ENCODE measurements at regions not wholly inside any gene's neighbourhood (a gene's known extent, or its start where the extent isn't known, plus 50 kb on each side); places are given as distances from the start of the nearest gene placed in this dataset.

DNA sequence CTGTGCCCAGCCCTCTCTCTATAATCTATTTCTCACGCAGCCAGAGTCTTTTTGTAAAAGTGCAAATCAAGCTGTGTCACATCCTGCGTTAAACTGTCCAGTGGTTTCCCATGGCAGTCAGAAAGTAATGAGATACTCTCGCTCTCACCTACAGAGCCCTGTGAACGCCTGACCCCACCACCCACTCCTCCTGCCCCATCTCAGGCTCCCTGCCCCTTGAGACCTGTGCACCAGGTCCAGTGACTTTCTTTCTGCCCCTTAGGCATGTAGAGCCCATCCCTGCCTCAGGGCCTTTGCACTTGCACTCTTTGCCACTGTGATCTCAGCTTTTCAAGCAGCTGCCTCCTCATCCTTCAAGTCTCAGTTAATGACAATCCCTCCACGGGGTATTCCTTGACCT lies 58.3 kb upstream of the RASGRP1 start:
- ChIA-PET CTCF (interaction anchor here (0.7 to 3.0 kb wide), 4 partner anchors 8 to 68 kb away, joined by 3 to 11 read pairs (median 4); partner anchors contain the start of gene RASGRP1), POLR2A (no interaction called here)
- DNase-seq (ENCODE audit: extremely low spot score), result no peak
- TF ChIP-seq CTCF (IDR thresholded peaks at IDR 0.05; ENCODE audit: control extremely low read depth, extremely low read depth, low read depth, missing control alignments), result no peak

GRCh38 chr15:38623744-38624143 lies 59.1 kb upstream of the RASGRP1 start:
- no peak for TF ChIP-seq CTCF (IDR thresholded peaks at IDR 0.05; ENCODE audit: control extremely low read depth, extremely low read depth, low read depth, missing control alignments)
- ChIA-PET POLR2A (interaction anchor here (1.4 kb wide), 1 partner anchor 61 kb away, joined by 6 read pairs; no protein-coding TSS in a partner anchor), CTCF (interaction anchor here (1.0 to 4.0 kb wide), 15 partner anchors 9 to 75 kb away, joined by 3 to 18 read pairs (median 5); partner anchors contain the start of gene RASGRP1)
- no peak for DNase-seq (ENCODE audit: extremely low spot score)

GRCh38 chr15:38624244-38625205 lies 59.9 kb upstream of the RASGRP1 start:
- DNase-seq (ENCODE audit: extremely low spot score), result no peak
- ChIA-PET POLR2A (interaction anchor here (0.6 to 1.4 kb wide), 2 partner anchors 46 to 62 kb away, joined by 4 to 6 read pairs; no protein-coding TSS in a partner anchor), CTCF (interaction anchor here (1.0 to 4.0 kb wide), 17 partner anchors 9 to 74 kb away, joined by 3 to 18 read pairs (median 5); partner anchors contain the start of gene RASGRP1)
- TF ChIP-seq CTCF (IDR thresholded peaks at IDR 0.05; ENCODE audit: control extremely low read depth, extremely low read depth, low read depth, missing control alignments), result no peak

GRCh38 chr15:38625886-38626285 lies 61.3 kb upstream of the RASGRP1 start:
- POLR2A ChIA-PET, result no interaction called here
- CTCF ChIA-PET, result interaction anchor here (0.6 to 4.0 kb wide), 18 partner anchors 8 to 185 kb away, joined by 3 to 18 read pairs (median 6); partner anchors contain the start of gene RASGRP1
- no peak for TF ChIP-seq CTCF (IDR thresholded peaks at IDR 0.05; ENCODE audit: control extremely low read depth, extremely low read depth, low read depth, missing control alignments)
- DNase-seq (ENCODE audit: extremely low spot score), result no peak

- POLR2A ChIA-PET, result interaction anchor here (1.2 kb wide), 1 partner anchor 63 kb away, joined by 3 read pairs; no protein-coding TSS in a partner anchor
- CTCF ChIA-PET, result interaction anchor here (0.6 to 4.0 kb wide), 21 partner anchors 8 to 186 kb away, joined by 3 to 18 read pairs (median 5); partner anchors contain the start of gene RASGRP1
- TF ChIP-seq CTCF (IDR thresholded peaks at IDR 0.05; ENCODE audit: control extremely low read depth, extremely low read depth, low read depth, missing control alignments), result no peak
- DNase-seq (ENCODE audit: extremely low spot score), result no peak
These were observed 61.9 kb upstream of the RASGRP1 start for GRCh38 chr15:38626443-38627050.

DNA sequence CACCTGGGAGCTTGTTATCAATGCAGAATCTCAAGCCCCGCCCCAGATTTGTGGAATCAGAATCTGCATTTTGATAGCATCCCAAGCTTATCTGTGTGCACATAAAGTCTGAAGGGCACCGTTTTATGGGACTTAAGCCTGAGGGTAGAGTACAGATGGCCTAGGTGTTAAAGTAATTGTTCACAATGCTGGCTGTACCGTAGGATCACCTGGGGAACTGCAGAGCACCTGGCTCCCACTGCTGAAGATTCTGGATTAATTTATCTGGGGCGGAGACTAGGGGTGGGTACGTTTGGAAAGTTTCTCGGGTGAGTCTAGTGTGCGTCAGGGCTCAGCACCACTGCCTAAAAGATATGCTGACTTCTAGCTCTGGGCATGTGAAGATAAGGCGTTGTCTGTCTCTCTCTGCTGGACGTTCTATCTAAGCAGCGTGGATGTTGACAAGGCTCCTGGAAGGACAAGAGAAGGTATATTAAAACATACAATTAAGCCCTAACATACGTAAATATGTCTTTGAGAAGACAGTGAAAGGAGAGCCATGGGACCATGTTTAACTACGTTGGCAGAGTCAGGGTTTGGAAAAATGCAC lies 63.2 kb upstream of the RASGRP1 start:
- ChIA-PET POLR2A (no interaction called here), CTCF (interaction anchor here (0.9 to 4.0 kb wide), 11 partner anchors 13 to 187 kb away, joined by 3 to 18 read pairs (median 5); partner anchors contain the start of gene RASGRP1)
- DNase-seq (ENCODE audit: extremely low spot score), result no peak
- no peak for TF ChIP-seq CTCF (IDR thresholded peaks at IDR 0.05; ENCODE audit: control extremely low read depth, extremely low read depth, low read depth, missing control alignments)

Measured in GM10248 (cell line).